ENCODE measurements at regions not wholly inside any gene's neighbourhood (a gene's known extent, or its start where the extent isn't known, plus 50 kb on each side); places are given as distances from the start of the nearest gene placed in this dataset.

- ATAC-seq (no peak), DNase-seq (ENCODE audit: low spot score) (no peak)
- Mint-ChIP-seq H3K9me3 (peaks cover 3% of the 10 kb centered on the region; the same call in 1 of the 2 replicates), H3K4me1 (no peaks in the 10 kb centered on the region), H3K27me3 (ENCODE audit: low read depth) (no peaks in the 10 kb centered on the region), H3K27ac (no peak overlapping the region), H3K4me3 (no peak overlapping the region), H3K36me3 (no peaks in the 10 kb centered on the region)
- CTCF ChIA-PET: interaction anchor here (0.5 to 0.9 kb wide), 2 partner anchors 347 to 1842 kb away, joined by 3 read pairs; partner anchors contain the start of gene SLITRK5
- TF ChIP-seq ZNF121 (CRISPR knock-in tag; IDR thresholded peaks at IDR 0.05): no peak
- TF ChIP-seq FOXJ3 (CRISPR knock-in tag; IDR thresholded peaks at IDR 0.05; ENCODE audit: borderline replicate concordance): no peak
- TF ChIP-seq IRF1 (CRISPR knock-in tag; IDR thresholded peaks at IDR 0.05): no peak
- TF ChIP-seq AFF4 (CRISPR knock-in tag; IDR thresholded peaks at IDR 0.05; ENCODE audit: borderline replicate concordance): no peak
- no peak for TF ChIP-seq MYBL2 (CRISPR knock-in tag; IDR thresholded peaks at IDR 0.05)
- no peak for TF ChIP-seq ZNF512 (CRISPR knock-in tag; IDR thresholded peaks at IDR 0.05; ENCODE audit: borderline replicate concordance)
- TF ChIP-seq ZMAT4 (CRISPR knock-in tag; IDR thresholded peaks at IDR 0.05): no peak
- no peak for TF ChIP-seq E2F5 (CRISPR knock-in tag; IDR thresholded peaks at IDR 0.05)
- TF ChIP-seq MLX (CRISPR knock-in tag; IDR thresholded peaks at IDR 0.05): no peak
- no peak for TF ChIP-seq ZNF423 (CRISPR knock-in tag; IDR thresholded peaks at IDR 0.05)
- no peak for TF ChIP-seq CBFB (CRISPR knock-in tag; IDR thresholded peaks at IDR 0.05; ENCODE audit: low read depth)
- no peak for TF ChIP-seq ARID4B (CRISPR knock-in tag; IDR thresholded peaks at IDR 0.05; ENCODE audit: borderline replicate concordance)
- TF ChIP-seq E2F1 (CRISPR knock-in tag; IDR thresholded peaks at IDR 0.05): no peak
- POLR2A ChIA-PET: no interaction called here
Measured at GRCh38 chr13:87324558-87324957, 346.6 kb upstream of the SLITRK5 start.

All from WTC11 (cell line).